ENCODE measurements at regions not wholly inside any gene's neighbourhood (a gene's known extent, or its start where the extent isn't known, plus 50 kb on each side); places are given as distances from the start of the nearest gene placed in this dataset.
A peak's percentile ranks its signal among the peaks of the same experiment; 100 is the strongest.

DNA sequence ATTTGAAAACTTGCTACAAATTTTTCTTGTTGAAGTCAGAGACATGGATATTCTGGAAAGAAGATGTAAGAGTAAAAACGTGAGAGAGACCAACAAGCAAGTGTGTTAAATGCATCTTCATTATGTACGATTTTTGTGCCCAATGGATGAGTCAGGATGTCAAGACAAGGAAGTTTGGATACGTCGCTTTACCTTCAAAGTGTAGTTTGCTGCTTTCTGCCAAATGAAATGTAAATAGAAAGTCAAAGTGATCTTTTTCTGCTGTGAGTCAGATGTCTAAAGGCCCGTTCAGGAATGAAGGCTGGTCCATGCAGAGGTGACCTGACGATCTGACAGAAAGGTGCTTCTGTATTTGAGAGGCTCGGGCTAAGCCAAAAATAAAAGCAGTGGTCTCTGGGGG lies 273.1 kb upstream of the PIK3R1 start:
- peak; percentile 58 for DNase-seq (ENCODE audit: low read depth)
- H3K4me3 Mint-ChIP-seq (ENCODE audit: unreplicated experiment): no peak overlapping the region
- no peaks in the 10 kb centered on the region for H3K27me3 Mint-ChIP-seq (ENCODE audit: low read depth, unreplicated experiment)
- H3K4me1 Mint-ChIP-seq (ENCODE audit: low read depth, unreplicated experiment): no peaks in the 10 kb centered on the region
- no peaks in the 10 kb centered on the region for H3K9me3 ChIP-seq (ENCODE audit: insufficient read depth, low read depth, low read length)
- H3K9ac ChIP-seq (ENCODE audit: low read length): no peak overlapping the region
- no peaks in the 10 kb centered on the region for H3K4me1 ChIP-seq (ENCODE audit: insufficient read depth, low read length)
- H3K4me3 ChIP-seq (ENCODE audit: insufficient read depth, low read depth, low read length): no peak overlapping the region
- no peak overlapping the region for H3K27ac Mint-ChIP-seq (ENCODE audit: unreplicated experiment)
- H3K36me3 ChIP-seq (ENCODE audit: insufficient read depth, low read length): no peaks in the 10 kb centered on the region
- no peaks in the 10 kb centered on the region for H3K79me2 ChIP-seq (ENCODE audit: insufficient read depth, low read length)
- no peaks in the 10 kb centered on the region for H3K27me3 ChIP-seq (ENCODE audit: insufficient read depth, low read length)
- no peak for TF ChIP-seq EZH2 (IDR thresholded peaks at IDR 0.05; ENCODE audit: insufficient read depth, low read length)
- TF ChIP-seq, protein P1, sequence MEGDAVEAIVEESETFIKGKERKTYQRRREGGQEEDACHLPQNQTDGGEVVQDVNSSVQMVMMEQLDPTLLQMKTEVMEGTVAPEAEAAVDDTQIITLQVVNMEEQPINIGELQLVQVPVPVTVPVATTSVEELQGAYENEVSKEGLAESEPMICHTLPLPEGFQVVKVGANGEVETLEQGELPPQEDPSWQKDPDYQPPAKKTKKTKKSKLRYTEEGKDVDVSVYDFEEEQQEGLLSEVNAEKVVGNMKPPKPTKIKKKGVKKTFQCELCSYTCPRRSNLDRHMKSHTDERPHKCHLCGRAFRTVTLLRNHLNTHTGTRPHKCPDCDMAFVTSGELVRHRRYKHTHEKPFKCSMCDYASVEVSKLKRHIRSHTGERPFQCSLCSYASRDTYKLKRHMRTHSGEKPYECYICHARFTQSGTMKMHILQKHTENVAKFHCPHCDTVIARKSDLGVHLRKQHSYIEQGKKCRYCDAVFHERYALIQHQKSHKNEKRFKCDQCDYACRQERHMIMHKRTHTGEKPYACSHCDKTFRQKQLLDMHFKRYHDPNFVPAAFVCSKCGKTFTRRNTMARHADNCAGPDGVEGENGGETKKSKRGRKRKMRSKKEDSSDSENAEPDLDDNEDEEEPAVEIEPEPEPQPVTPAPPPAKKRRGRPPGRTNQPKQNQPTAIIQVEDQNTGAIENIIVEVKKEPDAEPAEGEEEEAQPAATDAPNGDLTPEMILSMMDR (IDR thresholded peaks at IDR 0.05; ENCODE audit: insufficient read depth, low read depth, low read length): no peak
- no peaks in the 10 kb centered on the region for H4K20me1 ChIP-seq (ENCODE audit: insufficient read depth, low read length)
- FAIRE-seq: no peak
- H3K27ac ChIP-seq (ENCODE audit: low read depth, low read length): no peak overlapping the region
- H2AFZ ChIP-seq (ENCODE audit: low read depth, low read length): no peak overlapping the region
- no peaks in the 10 kb centered on the region for H3K9me3 Mint-ChIP-seq (ENCODE audit: unreplicated experiment)
- H3K4me2 ChIP-seq (ENCODE audit: low read length): no peak overlapping the region
- H3K36me3 Mint-ChIP-seq (ENCODE audit: low read depth, unreplicated experiment): no peaks in the 10 kb centered on the region

DNA sequence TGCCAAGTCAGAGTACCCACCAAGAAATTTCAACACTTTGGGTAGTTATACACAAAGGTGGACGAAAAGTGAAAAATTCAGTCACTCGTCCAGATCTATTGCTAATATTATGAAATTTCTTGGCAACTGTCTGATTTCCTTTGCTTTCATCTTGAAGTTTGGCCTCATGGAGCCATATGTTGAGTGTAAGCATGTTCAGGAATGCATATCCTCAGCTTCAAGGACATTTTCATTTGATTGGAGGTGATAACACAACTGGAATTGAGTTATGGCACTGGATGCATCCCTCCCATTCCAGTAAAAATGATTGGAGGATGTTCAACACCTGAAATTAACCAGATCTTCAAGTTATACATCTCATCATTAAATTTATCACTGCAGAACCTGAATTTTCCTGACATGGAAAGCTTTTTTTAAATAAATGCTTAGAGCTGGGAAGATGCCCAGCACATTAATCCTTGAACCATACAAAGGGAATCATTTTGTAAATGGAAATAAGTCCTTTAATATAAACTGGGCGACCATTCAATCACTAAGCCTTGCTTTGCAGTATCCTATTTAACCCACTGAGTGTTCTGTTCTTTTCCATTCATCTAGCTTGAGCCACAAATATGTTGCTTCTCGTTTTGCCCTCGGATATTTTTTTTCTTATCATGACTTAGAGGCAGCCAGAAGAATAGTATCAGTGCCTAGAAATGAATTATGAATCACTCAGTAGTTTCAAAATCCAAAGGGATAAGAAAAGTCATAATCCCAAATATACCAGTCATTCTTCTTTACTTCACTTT lies 273.7 kb upstream of the PIK3R1 start:
- no peaks in the 10 kb centered on the region for H3K36me3 ChIP-seq (ENCODE audit: insufficient read depth, low read length)
- no peak overlapping the region for H3K27ac Mint-ChIP-seq (ENCODE audit: unreplicated experiment)
- H3K27me3 ChIP-seq (ENCODE audit: insufficient read depth, low read length): no peaks in the 10 kb centered on the region
- no peak overlapping the region for H3K4me3 ChIP-seq (ENCODE audit: insufficient read depth, low read depth, low read length)
- H3K9ac ChIP-seq (ENCODE audit: low read length): no peak overlapping the region
- H3K27me3 Mint-ChIP-seq (ENCODE audit: low read depth, unreplicated experiment): no peaks in the 10 kb centered on the region
- H3K4me1 ChIP-seq (ENCODE audit: insufficient read depth, low read length): no peaks in the 10 kb centered on the region
- H3K9me3 ChIP-seq (ENCODE audit: insufficient read depth, low read depth, low read length): no peaks in the 10 kb centered on the region
- FAIRE-seq: no peak
- no peak overlapping the region for H3K27ac ChIP-seq (ENCODE audit: low read depth, low read length)
- no peak overlapping the region for H2AFZ ChIP-seq (ENCODE audit: low read depth, low read length)
- no peaks in the 10 kb centered on the region for H3K4me1 Mint-ChIP-seq (ENCODE audit: low read depth, unreplicated experiment)
- no peaks in the 10 kb centered on the region for H3K36me3 Mint-ChIP-seq (ENCODE audit: low read depth, unreplicated experiment)
- no peaks in the 10 kb centered on the region for H3K79me2 ChIP-seq (ENCODE audit: insufficient read depth, low read length)
- TF ChIP-seq, protein P1 (IDR thresholded peaks at IDR 0.05; ENCODE audit: insufficient read depth, low read depth, low read length): no peak
- no peak for TF ChIP-seq EZH2 (IDR thresholded peaks at IDR 0.05; ENCODE audit: insufficient read depth, low read length)
- no peaks in the 10 kb centered on the region for H4K20me1 ChIP-seq (ENCODE audit: insufficient read depth, low read length)
- no peak overlapping the region for H3K4me2 ChIP-seq (ENCODE audit: low read length)
- H3K9me3 Mint-ChIP-seq (ENCODE audit: unreplicated experiment): no peaks in the 10 kb centered on the region
- peak; percentile 70 for DNase-seq (ENCODE audit: low read depth)
- no peak overlapping the region for H3K4me3 Mint-ChIP-seq (ENCODE audit: unreplicated experiment)

DNA sequence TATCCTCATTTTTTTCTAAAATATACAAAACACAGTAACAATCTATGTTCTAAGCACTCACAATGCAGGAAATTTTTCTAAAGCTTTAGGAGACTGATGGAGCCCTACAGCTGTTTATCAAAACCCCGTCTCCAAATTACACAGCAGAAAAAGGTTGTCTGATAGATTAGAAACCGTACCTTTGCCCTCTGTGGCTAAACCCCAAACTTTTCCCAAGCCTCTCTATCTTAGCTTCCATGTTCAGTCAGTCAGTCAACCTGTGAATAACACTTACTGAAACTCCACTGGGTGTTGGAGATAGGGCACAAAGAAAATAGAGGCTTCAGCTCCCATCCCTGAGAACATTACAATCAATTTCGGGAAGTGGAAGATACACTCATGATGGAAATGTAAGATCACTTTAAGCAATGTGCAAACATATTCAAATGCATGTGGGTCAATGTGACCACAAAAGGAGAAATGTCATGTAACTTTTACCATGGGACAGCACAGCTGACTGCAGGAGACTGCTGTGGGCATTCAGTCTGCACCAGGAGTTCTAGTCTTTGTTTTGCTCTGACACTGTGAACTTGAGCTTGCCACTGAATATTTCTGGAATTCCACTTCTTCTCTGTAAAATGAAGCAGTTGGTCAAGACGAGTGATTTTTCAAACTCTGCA lies 279.5 kb upstream of the PIK3R1 start:
- Histone ChIP-seq H3K4me2 (ENCODE audit: low read length) (no peak overlapping the region), H3K36me3 (ENCODE audit: insufficient read depth, low read length) (no peaks in the 10 kb centered on the region), H3K4me1 (ENCODE audit: insufficient read depth, low read length) (no peaks in the 10 kb centered on the region), H3K9me3 (ENCODE audit: insufficient read depth, low read depth, low read length) (no peaks in the 10 kb centered on the region), H2AFZ (ENCODE audit: low read depth, low read length) (no peak overlapping the region), H3K27me3 (ENCODE audit: insufficient read depth, low read length) (no peaks in the 10 kb centered on the region), H4K20me1 (ENCODE audit: insufficient read depth, low read length) (no peaks in the 10 kb centered on the region), H3K27ac (ENCODE audit: low read depth, low read length) (no peak overlapping the region), H3K9ac (ENCODE audit: low read length) (no peak overlapping the region), H3K4me3 (ENCODE audit: insufficient read depth, low read depth, low read length) (no peak overlapping the region), H3K79me2 (ENCODE audit: insufficient read depth, low read length) (no peaks in the 10 kb centered on the region)
- Mint-ChIP-seq H3K4me1 (ENCODE audit: low read depth, unreplicated experiment) (no peaks in the 10 kb centered on the region), H3K27me3 (ENCODE audit: low read depth, unreplicated experiment) (no peaks in the 10 kb centered on the region), H3K9me3 (ENCODE audit: unreplicated experiment) (no peaks in the 10 kb centered on the region), H3K4me3 (ENCODE audit: unreplicated experiment) (no peak overlapping the region), H3K27ac (ENCODE audit: unreplicated experiment) (no peak overlapping the region), H3K36me3 (ENCODE audit: low read depth, unreplicated experiment) (no peaks in the 10 kb centered on the region)
- DNase-seq (ENCODE audit: low read depth): peak; percentile 6
- TF ChIP-seq, protein P1 (IDR thresholded peaks at IDR 0.05; ENCODE audit: insufficient read depth, low read depth, low read length): no peak
- TF ChIP-seq EZH2 (IDR thresholded peaks at IDR 0.05; ENCODE audit: insufficient read depth, low read length): no peak
- no peak for FAIRE-seq

All from astrocyte (in vitro differentiated cells and primary cell).